ENCODE measurements at regions not wholly inside any gene's neighbourhood (a gene's known extent, or its start where the extent isn't known, plus 50 kb on each side); places are given as distances from the start of the nearest gene placed in this dataset.

GRCh38 chr14:62432955-62433354, 612.3 kb downstream of the KCNH5 start:
- Mint-ChIP-seq H3K27ac (ENCODE audit: unreplicated experiment) (no peak overlapping the region), H3K4me3 (ENCODE audit: unreplicated experiment) (no peak overlapping the region), H3K27me3 (ENCODE audit: insufficient read depth, unreplicated experiment) (no peaks in the 10 kb centered on the region), H3K4me1 (ENCODE audit: low read depth, unreplicated experiment) (no peaks in the 10 kb centered on the region), H3K36me3 (ENCODE audit: insufficient read depth, unreplicated experiment) (no peaks in the 10 kb centered on the region), H3K9me3 (ENCODE audit: unreplicated experiment) (peaks cover 48% of the 10 kb centered on the region)
- no peak overlapping the region for H3K4me3 ChIP-seq (ENCODE audit: low read depth, low read length)
- ChIA-PET POLR2A (no interaction called here), CTCF (no interaction called here)
- no peaks in the 10 kb centered on the region for H3K36me3 ChIP-seq (ENCODE audit: control insufficient read depth, insufficient read depth, low read length)
- no TSS peak for BruUV-seq (replicated peaks)
- intact Hi-C loops (cut with micrococcal nuclease; ENCODE audit: unreplicated experiment): no loop called here
- H3K4me1 ChIP-seq: 0 out of 2 replicates have a peak, but pooled peaks cover 4% of the 10 kb centered on the region
- no peaks in the 10 kb centered on the region for H3K27me3 ChIP-seq (replicated peaks; ENCODE audit: control insufficient read depth, insufficient read depth, low read length)
- peaks cover 8% of the 10 kb centered on the region for H3K9me3 ChIP-seq
- no peak for DNase-seq
- TF ChIP-seq, protein P1, sequence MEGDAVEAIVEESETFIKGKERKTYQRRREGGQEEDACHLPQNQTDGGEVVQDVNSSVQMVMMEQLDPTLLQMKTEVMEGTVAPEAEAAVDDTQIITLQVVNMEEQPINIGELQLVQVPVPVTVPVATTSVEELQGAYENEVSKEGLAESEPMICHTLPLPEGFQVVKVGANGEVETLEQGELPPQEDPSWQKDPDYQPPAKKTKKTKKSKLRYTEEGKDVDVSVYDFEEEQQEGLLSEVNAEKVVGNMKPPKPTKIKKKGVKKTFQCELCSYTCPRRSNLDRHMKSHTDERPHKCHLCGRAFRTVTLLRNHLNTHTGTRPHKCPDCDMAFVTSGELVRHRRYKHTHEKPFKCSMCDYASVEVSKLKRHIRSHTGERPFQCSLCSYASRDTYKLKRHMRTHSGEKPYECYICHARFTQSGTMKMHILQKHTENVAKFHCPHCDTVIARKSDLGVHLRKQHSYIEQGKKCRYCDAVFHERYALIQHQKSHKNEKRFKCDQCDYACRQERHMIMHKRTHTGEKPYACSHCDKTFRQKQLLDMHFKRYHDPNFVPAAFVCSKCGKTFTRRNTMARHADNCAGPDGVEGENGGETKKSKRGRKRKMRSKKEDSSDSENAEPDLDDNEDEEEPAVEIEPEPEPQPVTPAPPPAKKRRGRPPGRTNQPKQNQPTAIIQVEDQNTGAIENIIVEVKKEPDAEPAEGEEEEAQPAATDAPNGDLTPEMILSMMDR (IDR thresholded peaks at IDR 0.05; ENCODE audit: insufficient read depth in 1 of 2, low read depth in 1 of 2, low read length in 1 of 2, severe bottlenecking in 1 of 2, unreplicated experiment in 1 of 2): no peak

- H3K9me3 ChIP-seq: peaks cover 9% of the 10 kb centered on the region; the same call in 1 of the 2 replicates
- H3K4me1 ChIP-seq: no peaks in the 10 kb centered on the region
- H3K36me3 ChIP-seq (ENCODE audit: control insufficient read depth, insufficient read depth, low read length): no peaks in the 10 kb centered on the region
- no peak overlapping the region for H3K4me3 Mint-ChIP-seq (ENCODE audit: unreplicated experiment)
- no peaks in the 10 kb centered on the region for H3K27me3 ChIP-seq (replicated peaks; ENCODE audit: control insufficient read depth, insufficient read depth, low read length)
- H3K9me3 Mint-ChIP-seq (ENCODE audit: unreplicated experiment): peaks cover 69% of the 10 kb centered on the region
- POLR2A ChIA-PET: no interaction called here
- no peak overlapping the region for H3K27ac Mint-ChIP-seq (ENCODE audit: unreplicated experiment)
- CTCF ChIA-PET: no interaction called here
- TF ChIP-seq, protein P1 (IDR thresholded peaks at IDR 0.05; ENCODE audit: insufficient read depth in 1 of 2, low read depth in 1 of 2, low read length in 1 of 2, severe bottlenecking in 1 of 2, unreplicated experiment in 1 of 2): no peak
- H3K4me1 Mint-ChIP-seq (ENCODE audit: low read depth, unreplicated experiment): no peaks in the 10 kb centered on the region
- no TSS peak for BruUV-seq (replicated peaks)
- H3K27me3 Mint-ChIP-seq (ENCODE audit: insufficient read depth, unreplicated experiment): no peaks in the 10 kb centered on the region
- H3K36me3 Mint-ChIP-seq (ENCODE audit: insufficient read depth, unreplicated experiment): no peaks in the 10 kb centered on the region
- no peak for DNase-seq
- no peak overlapping the region for H3K4me3 ChIP-seq (ENCODE audit: low read depth, low read length)
- intact Hi-C loops (cut with micrococcal nuclease; ENCODE audit: unreplicated experiment): no loop called here
Observed at GRCh38 chr14:62436261-62436660, 609.0 kb downstream of the KCNH5 start.

GRCh38 chr14:62439210-62439609, 606.0 kb downstream of the KCNH5 start:
- no peak for DNase-seq
- ChIA-PET CTCF (no interaction called here), POLR2A (no interaction called here)
- no peaks in the 10 kb centered on the region for H3K36me3 ChIP-seq (ENCODE audit: control insufficient read depth, insufficient read depth, low read length)
- no peaks in the 10 kb centered on the region for H3K27me3 ChIP-seq (replicated peaks; ENCODE audit: control insufficient read depth, insufficient read depth, low read length)
- TF ChIP-seq, protein P1 (IDR thresholded peaks at IDR 0.05; ENCODE audit: insufficient read depth in 1 of 2, low read depth in 1 of 2, low read length in 1 of 2, severe bottlenecking in 1 of 2, unreplicated experiment in 1 of 2): no peak
- Mint-ChIP-seq H3K9me3 (ENCODE audit: unreplicated experiment) (peaks cover 54% of the 10 kb centered on the region), H3K4me1 (ENCODE audit: low read depth, unreplicated experiment) (no peaks in the 10 kb centered on the region), H3K27ac (ENCODE audit: unreplicated experiment) (no peak overlapping the region), H3K4me3 (ENCODE audit: unreplicated experiment) (no peak overlapping the region), H3K27me3 (ENCODE audit: insufficient read depth, unreplicated experiment) (no peaks in the 10 kb centered on the region), H3K36me3 (ENCODE audit: insufficient read depth, unreplicated experiment) (no peaks in the 10 kb centered on the region)
- H3K9me3 ChIP-seq: peaks cover 6% of the 10 kb centered on the region; the same call in 1 of the 2 replicates
- H3K4me3 ChIP-seq (ENCODE audit: low read depth, low read length): no peak overlapping the region
- intact Hi-C loops (cut with micrococcal nuclease; ENCODE audit: unreplicated experiment): no loop called here
- BruUV-seq (replicated peaks): no TSS peak
- no peaks in the 10 kb centered on the region for H3K4me1 ChIP-seq
